ENCODE measurements at regions not wholly inside any gene's neighbourhood (a gene's known extent, or its start where the extent isn't known, plus 50 kb on each side); places are given as distances from the start of the nearest gene placed in this dataset.

- no peak overlapping the region for H3K4me3 ChIP-seq (ENCODE audit: low read depth, low read length)
- TF ChIP-seq, protein P1, sequence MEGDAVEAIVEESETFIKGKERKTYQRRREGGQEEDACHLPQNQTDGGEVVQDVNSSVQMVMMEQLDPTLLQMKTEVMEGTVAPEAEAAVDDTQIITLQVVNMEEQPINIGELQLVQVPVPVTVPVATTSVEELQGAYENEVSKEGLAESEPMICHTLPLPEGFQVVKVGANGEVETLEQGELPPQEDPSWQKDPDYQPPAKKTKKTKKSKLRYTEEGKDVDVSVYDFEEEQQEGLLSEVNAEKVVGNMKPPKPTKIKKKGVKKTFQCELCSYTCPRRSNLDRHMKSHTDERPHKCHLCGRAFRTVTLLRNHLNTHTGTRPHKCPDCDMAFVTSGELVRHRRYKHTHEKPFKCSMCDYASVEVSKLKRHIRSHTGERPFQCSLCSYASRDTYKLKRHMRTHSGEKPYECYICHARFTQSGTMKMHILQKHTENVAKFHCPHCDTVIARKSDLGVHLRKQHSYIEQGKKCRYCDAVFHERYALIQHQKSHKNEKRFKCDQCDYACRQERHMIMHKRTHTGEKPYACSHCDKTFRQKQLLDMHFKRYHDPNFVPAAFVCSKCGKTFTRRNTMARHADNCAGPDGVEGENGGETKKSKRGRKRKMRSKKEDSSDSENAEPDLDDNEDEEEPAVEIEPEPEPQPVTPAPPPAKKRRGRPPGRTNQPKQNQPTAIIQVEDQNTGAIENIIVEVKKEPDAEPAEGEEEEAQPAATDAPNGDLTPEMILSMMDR (IDR thresholded peaks at IDR 0.05; ENCODE audit: low read depth, low read length, missing control alignments) = no peak
- no peak for DNase-seq (ENCODE audit: low read depth)
Observed at GRCh38 chr2:83594241-83595120, 864.6 kb downstream of the SUCLG1 start.

DNA sequence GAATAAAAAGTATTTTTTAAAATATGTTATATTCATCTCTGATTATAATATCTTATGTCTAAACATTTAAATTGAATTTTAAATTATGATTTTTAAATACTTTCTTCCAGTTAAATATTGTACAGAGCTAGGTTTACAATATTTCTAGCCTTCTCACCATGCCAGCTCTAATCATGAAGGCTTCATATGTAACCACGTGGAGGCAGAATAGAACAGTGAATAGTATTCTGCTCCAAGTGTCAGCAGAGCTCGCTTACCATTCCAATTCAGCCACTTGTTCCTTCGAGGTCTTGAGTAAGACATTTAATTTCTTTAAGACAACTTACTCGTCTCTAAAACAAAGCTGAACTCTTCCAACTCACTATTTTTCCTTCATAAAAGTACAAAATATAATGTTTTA is 871.8 kb downstream of the SUCLG1 start:
- DNase-seq (ENCODE audit: low read depth) = no peak
- H3K4me3 ChIP-seq (ENCODE audit: low read depth, low read length) = no peak overlapping the region
- TF ChIP-seq, protein P1 (IDR thresholded peaks at IDR 0.05; ENCODE audit: low read depth, low read length, missing control alignments) = no peak

- TF ChIP-seq, protein P1 (IDR thresholded peaks at IDR 0.05; ENCODE audit: low read depth, low read length, missing control alignments) = no peak
- H3K4me3 ChIP-seq (ENCODE audit: low read depth, low read length) = no peak overlapping the region
Observed at GRCh38 chr2:83585250-83585649, 873.8 kb downstream of the SUCLG1 start.

DNA sequence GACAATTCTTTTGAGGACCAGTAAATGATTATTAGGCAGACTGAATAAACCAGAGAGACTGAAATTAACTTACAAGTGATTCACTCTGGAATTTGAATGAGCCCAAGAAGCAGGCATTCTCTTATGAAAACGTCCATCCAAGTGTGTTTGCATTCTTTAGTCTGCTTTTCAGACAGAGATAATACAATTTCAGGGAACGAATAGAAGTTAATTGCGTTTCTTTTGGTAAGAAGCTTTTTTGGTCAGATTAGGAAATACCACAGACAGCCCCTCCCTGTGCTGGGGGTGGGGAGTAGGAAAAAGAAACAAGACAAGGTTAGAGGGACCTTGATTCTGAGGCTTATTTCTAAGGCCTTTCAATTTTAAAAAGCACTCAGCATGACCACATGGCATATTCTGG is 874.4 kb downstream of the SUCLG1 start:
- TF ChIP-seq, protein P1 (IDR thresholded peaks at IDR 0.05; ENCODE audit: low read depth, low read length, missing control alignments) = no peak
- no peak for DNase-seq (ENCODE audit: low read depth)
- H3K4me3 ChIP-seq (ENCODE audit: low read depth, low read length) = no peak overlapping the region

More at GRCh38 chr2:83585250-83585649, 873.8 kb downstream of the SUCLG1 start:
- no peak for DNase-seq (ENCODE audit: low read depth)

- TF ChIP-seq, protein P1 (IDR thresholded peaks at IDR 0.05; ENCODE audit: low read depth, low read length, missing control alignments) = no peak
- H3K4me3 ChIP-seq (ENCODE audit: low read depth, low read length) = no peak overlapping the region
- DNase-seq (ENCODE audit: low read depth) = no peak
Observed at GRCh38 chr2:83582589-83582988, 876.5 kb downstream of the SUCLG1 start.

DNA sequence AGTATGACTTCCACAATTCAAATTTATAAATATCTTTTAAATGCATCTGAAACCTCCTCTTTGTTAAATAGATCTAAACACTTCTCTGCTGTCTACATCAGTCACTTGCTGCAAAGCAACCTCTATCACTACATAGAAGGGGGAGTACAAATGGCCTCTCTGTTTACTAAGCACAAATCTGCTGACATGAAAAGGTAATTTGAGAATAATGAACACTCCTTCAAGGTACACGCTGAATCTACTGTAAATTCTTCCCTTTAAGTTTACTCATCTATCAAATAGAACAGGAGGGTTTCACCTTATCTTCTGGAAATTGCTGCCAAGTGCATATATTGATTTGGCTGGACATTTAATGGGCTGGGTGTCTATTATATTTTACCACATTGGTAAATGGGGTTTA is 879.6 kb downstream of the SUCLG1 start:
- H3K4me3 ChIP-seq (ENCODE audit: low read depth, low read length) = no peak overlapping the region
- DNase-seq (ENCODE audit: low read depth) = no peak
- TF ChIP-seq, protein P1 (IDR thresholded peaks at IDR 0.05; ENCODE audit: low read depth, low read length, missing control alignments) = no peak

- TF ChIP-seq, protein P1 (IDR thresholded peaks at IDR 0.05; ENCODE audit: low read depth, low read length, missing control alignments) = no peak
- H3K4me3 ChIP-seq (ENCODE audit: low read depth, low read length) = no peak overlapping the region
- DNase-seq (ENCODE audit: low read depth) = no peak
Observed at GRCh38 chr2:83578405-83578804, 880.7 kb downstream of the SUCLG1 start.
